ENCODE measurements at regions not wholly inside any gene's neighbourhood (a gene's known extent, or its start where the extent isn't known, plus 50 kb on each side); places are given as distances from the start of the nearest gene placed in this dataset.
A peak's percentile ranks its signal among the peaks of the same experiment; 100 is the strongest.
"Not testable (repeated sequence)": the region's sequence is repeated elsewhere in the genome, so short reads cannot be mapped to it uniquely, and the experiment has no call there.

DNA sequence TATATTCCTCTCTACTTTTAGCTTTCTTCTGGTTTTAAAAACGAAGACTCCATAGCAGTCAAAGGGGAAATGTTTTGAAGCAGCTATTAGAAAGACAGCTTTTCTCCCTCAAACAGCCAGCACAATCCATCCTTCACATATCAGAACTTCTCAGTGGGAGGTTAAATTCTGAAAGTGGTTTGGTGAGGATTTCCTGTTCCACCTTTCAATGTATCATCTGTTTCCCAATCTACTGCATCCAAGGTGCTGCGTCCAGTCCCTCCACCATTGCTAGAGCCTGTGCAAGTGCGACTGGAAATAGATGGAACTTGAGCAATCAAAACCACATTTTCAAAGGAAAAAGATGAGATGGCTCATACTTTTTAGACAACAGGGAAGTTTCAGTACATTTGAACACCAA lies 508.3 kb upstream of the ARID1B start:
- no peak for DNase-seq

- no peak for DNase-seq
Measured at GRCh38 chr6:156262014-156262413, 515.2 kb upstream of the ARID1B start.

- DNase-seq = no peak
Measured at GRCh38 chr6:156260815-156261214, 516.4 kb upstream of the ARID1B start.

DNA sequence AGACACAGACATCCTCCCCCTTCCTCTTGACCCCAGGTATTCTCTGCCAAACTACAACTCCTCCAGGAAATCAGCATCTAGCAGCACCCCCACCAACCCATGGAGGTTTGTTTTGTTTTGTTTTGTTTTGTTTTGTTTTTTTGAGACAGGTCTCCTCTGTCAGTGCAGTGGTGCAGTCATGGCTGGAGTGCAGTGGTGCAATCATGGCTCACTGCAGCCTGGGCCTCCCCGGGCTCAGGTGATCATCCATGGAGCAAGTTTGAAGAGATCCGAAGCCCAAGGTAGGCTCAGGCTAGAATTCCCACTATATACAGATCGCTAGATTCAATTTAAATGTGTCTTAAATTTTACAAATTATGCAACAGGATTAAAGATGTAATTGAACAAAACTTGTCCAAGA lies 518.2 kb upstream of the ARID1B start:
- DNase-seq = no peak

DNA sequence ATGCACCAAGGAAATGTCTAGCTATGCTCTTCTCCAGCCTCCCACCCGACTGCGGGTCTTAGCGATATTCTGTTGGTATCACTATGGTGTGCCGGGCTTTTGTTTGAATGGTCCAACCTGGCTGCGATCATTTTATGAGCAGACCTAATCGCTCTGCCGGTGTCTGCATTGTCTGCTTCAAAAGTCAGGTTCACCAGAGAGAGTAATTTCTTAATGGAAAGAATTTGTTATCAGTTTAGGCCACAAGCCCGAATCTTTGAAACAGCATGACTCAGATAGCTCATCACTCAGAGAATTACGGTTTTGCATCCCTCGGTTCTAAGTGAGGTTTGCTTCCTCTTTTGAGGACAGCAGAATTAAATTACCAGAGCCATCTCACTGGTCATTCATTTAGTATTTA lies 521.0 kb upstream of the ARID1B start:
- DNase-seq = no peak

- no peak for DNase-seq
Measured at GRCh38 chr6:156254240-156254639, 522.9 kb upstream of the ARID1B start.

DNA sequence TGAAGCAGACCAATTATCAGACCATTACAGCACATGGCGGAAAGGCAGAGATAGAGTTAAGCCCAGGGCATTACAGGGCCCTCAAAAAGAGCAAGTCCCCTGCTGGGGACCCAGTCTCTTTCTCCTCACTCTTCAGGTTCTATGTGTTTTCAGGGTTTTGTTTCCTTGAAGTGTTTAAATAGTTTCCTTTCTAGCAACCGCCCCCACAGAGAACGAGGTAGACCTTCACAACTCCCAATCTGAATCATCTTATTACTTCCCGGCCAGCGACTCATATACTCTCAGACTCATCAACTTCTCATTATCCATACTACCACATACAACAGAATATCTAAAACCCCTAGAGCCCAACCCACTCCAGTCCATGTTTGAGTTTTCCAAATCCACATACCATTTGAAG lies 526.6 kb upstream of the ARID1B start:
- DNase-seq = no peak

GRCh38 chr6:156242206-156242605 lies 535.0 kb upstream of the ARID1B start:
- no peak for DNase-seq

DNA sequence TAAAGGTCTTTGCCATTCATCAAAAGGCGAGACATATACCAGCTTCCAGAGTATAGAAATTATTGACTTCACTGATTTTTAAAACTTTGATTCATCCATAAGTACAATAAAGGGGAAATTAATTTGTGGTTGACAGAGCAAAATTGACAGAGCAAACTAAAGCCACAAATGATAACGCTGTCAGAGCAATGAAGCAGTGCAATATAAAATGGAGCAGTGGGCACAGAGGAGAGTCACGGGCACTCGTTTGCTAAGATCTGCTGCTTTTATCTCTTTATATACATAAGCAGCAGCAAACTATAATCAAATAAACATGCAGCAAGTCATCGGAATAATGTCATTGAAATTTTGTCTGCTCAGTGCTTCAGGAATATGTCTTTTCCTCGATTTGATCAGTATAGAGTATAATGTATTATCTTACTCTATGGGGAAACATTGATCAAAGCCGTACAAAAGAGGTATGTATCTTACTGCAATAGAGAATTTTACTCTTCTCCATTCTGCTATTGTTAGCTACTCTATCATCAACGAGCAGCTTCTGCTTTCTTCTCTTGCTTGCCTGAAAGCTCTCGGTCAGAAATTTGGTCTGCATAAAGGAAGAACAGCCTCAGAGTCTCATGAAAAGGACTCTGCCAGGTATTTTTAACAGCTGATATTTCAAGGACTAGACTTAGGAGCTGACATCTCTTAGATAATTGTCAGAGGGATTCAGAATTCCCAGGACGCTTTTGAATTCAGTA lies 546.0 kb upstream of the ARID1B start:
- DNase-seq = no peak

DNA sequence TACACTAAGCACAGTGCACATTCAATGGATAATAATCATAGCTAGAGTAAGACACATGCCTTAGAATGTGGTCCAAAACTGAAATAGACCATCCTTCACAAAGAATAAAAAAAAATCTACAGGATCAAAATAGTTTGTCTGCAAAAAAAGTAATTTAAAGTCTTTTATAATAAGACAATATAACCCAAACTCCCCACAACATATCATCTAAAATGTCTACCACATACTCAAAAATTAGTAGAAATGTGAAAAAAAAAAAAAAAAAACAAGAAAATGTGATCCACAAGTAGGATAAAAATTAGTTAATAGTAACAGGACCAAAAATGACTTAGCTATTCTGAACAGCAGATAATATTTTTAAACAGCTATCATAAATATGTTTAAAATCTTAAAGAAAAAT lies 557.2 kb upstream of the ARID1B start:
- DNase-seq = no peak

DNA sequence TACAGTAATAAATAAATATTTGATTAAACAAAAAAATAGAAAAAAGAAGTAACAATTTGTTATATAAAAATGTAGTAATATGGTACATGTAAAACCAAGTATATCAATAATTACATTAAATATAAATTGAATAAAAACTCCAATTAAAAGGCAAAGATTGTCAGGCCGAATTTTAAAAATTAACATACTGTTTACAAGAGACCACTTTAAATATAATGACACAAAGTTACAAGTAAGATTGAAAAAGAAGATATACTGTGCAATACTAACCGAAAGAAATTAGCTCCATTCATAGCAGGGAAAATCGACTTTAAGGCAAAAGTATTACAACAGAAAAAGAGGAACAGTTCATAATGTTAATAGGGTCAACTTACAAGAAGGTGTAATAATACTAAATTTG lies 571.5 kb upstream of the ARID1B start:
- DNase-seq = no peak

GRCh38 chr6:156199182-156199581 lies 578.0 kb upstream of the ARID1B start:
- no peak for DNase-seq

DNA sequence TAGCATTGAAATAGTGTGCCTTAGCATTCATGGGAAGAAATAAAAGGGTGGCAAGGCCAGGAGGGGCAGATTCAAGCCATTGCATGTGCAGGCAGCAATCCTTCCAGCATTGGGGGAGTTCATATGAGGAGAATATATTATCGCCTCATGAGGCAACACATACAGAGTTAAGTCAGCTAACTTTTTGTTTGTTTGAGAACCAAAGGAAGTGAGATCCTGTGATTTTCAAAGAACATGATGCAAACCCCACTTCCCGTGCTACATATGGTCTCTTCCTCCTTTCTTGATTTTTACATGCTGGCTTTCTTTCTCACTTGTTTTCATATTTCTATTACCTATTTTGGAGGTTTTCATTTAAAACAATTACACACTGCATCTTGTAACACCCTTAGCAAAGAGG lies 579.7 kb upstream of the ARID1B start:
- peak in 1 of 2 donors; percentile 1 for DNase-seq

DNA sequence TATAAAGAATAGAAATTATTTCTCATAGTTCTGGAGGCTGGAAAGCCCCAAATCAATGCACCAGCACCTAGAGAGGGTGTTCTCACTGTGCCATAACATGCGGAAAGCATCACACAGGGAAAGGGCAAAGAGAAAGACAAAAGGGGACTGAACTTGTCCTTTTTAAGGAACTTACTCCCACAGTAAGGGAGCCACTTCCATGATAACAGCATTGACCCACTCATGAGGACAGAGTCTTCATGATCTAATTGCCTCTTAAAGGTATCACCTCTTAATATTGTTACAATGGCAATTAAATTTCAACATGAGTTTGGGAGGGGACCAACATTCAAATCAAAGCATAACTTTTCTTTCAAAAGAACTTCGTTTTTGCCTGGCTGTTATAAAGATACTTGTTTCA lies 582.2 kb upstream of the ARID1B start:
- no peak for DNase-seq

- peak in 1 of 2 donors; percentile 22 for DNase-seq
Measured at GRCh38 chr6:156193381-156193780, 583.8 kb upstream of the ARID1B start.

GRCh38 chr6:156191895-156192294 lies 585.3 kb upstream of the ARID1B start:
- DNase-seq = peak in 1 of 2 donors; percentile 15

- not testable (repeated sequence) for DNase-seq
Measured at GRCh38 chr6:156191390-156191789, 585.8 kb upstream of the ARID1B start.

- DNase-seq = no peak
Measured at GRCh38 chr6:156190270-156190669, 586.9 kb upstream of the ARID1B start.

DNA sequence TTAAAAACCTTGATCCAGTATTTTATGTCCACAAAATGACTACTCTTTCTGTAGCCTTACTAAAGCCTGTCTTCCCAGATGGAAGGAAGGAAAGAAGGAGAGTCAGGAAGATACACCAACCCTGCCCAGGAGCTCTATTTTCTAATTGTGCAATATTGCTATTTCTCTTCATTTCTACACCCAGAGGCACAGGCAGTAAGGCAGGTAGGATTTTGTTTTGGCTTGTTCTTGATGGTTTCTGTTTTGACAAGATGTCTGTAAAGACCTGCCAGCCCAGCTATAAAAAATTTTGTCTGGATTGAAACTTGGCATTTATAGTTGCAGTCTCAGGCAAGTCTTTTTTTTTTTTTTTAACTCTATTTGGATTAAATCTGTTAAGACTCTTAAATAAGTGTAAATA lies 587.5 kb upstream of the ARID1B start:
- DNase-seq = no peak

GRCh38 chr6:156189195-156189594 lies 588.0 kb upstream of the ARID1B start:
- no peak for DNase-seq

GRCh38 chr6:156185113-156185512 lies 592.1 kb upstream of the ARID1B start:
- no peak for DNase-seq

- DNase-seq = no peak
Measured at GRCh38 chr6:156183678-156184077, 593.5 kb upstream of the ARID1B start.

- no peak for DNase-seq
Measured at GRCh38 chr6:156182356-156182755, 594.8 kb upstream of the ARID1B start.

DNA sequence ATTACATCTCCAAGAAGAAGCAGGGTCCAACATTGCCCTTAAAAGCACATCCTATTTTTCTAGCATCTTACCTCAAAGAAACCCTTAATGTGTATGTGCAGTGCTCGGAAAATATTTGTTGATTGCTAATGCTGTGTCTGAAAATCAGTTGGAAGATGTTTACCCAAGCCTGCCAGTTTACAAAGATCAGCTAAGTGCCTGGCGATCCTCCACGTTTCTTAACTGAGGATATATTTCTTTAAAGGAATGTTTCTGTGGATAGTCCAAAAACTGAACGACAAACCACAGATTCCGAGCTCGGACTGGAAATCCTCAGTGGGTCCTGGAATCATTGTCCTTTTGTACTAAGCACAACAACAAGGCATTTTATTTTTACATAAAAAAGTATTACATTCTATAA lies 595.7 kb upstream of the ARID1B start:
- no peak for DNase-seq

DNA sequence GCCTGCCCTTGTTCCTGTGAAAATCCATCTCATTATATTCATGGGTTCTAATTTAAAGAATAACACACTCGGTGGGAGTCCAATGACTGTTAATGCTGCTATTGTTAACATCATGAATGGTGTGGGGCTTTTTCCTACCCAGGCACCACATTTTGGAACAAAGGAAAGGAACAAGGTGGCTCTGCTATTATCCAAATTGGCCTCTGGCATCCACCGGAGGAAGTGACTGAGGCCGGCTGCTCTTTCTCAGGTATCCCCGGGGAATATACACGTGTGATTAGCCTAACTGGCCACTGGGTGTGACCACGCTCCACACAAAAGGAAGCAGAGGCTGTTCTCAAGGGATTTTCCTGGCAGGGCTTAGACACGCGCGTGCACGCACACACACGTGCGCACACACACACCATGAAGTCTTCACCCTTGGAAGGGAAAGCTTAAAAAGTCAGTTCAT lies 601.2 kb upstream of the ARID1B start:
- DNase-seq = no peak

Measured in CD4-positive, alpha-beta T cell treated with Interleukin-1 beta for 1 hour (primary cell).